ENCODE measurements at regions not wholly inside any gene's neighbourhood (a gene's known extent, or its start where the extent isn't known, plus 50 kb on each side); places are given as distances from the start of the nearest gene placed in this dataset.

DNA sequence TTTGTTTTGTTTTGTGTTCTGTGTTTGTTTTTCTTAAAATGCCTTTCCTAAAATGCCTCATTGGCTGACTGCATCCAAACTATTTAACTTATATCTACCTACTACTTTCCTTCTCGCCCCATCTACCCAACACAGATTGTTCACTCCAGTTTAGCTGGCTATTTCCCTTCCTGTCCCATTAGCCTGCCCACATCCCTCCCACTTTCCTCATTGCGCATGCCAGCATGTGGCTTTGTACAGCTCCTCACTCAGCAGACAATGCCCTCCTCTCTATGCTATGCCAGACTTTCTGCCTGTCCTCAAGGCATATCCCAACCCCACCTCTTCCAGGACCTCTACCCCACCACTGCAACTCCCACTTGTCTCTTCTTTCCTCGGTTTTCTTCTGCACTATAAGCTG is 94.7 kb upstream of the C1orf21 start:
- Histone ChIP-seq H2AFZ (no peak overlapping the region; the same call in 1 of the 2 replicates), H3F3A (ENCODE audit: insufficient read depth, low read depth) (no peaks in the 10 kb centered on the region), H3K27me3 (ENCODE audit: insufficient read depth, low read depth) (no peaks in the 10 kb centered on the region), H3K4me1 (replicated peaks; ENCODE audit: insufficient read depth) (no peaks in the 10 kb centered on the region), H3K9me3 (ENCODE audit: insufficient read depth, low read depth) (no peaks in the 10 kb centered on the region), H3K9me2 (ENCODE audit: insufficient read depth) (no peaks in the 10 kb centered on the region), H3K79me2 (ENCODE audit: low read depth) (no peaks in the 10 kb centered on the region), H3K4me2 (no peak overlapping the region), H4K20me1 (ENCODE audit: insufficient read depth) (no peaks in the 10 kb centered on the region), H3K4me3 (no peak overlapping the region), H3K36me3 (ENCODE audit: low read depth) (no peaks in the 10 kb centered on the region), H3K27ac (no peak overlapping the region)
- intact Hi-C loops (cut with micrococcal nuclease; ENCODE audit: unreplicated experiment): no loop called here
- BruUV-seq (replicated peaks): no TSS peak
- DNase-seq: no peak
- TF ChIP-seq EZH2 (IDR thresholded peaks at IDR 0.05; ENCODE audit: low read depth): no peak
- TF ChIP-seq, protein P1, sequence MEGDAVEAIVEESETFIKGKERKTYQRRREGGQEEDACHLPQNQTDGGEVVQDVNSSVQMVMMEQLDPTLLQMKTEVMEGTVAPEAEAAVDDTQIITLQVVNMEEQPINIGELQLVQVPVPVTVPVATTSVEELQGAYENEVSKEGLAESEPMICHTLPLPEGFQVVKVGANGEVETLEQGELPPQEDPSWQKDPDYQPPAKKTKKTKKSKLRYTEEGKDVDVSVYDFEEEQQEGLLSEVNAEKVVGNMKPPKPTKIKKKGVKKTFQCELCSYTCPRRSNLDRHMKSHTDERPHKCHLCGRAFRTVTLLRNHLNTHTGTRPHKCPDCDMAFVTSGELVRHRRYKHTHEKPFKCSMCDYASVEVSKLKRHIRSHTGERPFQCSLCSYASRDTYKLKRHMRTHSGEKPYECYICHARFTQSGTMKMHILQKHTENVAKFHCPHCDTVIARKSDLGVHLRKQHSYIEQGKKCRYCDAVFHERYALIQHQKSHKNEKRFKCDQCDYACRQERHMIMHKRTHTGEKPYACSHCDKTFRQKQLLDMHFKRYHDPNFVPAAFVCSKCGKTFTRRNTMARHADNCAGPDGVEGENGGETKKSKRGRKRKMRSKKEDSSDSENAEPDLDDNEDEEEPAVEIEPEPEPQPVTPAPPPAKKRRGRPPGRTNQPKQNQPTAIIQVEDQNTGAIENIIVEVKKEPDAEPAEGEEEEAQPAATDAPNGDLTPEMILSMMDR (conservative IDR thresholded peaks at IDR 0.05): no peak
- ChIA-PET CTCF (no interaction called here), POLR2A (ENCODE audit: unreplicated experiment) (no interaction called here)

DNA sequence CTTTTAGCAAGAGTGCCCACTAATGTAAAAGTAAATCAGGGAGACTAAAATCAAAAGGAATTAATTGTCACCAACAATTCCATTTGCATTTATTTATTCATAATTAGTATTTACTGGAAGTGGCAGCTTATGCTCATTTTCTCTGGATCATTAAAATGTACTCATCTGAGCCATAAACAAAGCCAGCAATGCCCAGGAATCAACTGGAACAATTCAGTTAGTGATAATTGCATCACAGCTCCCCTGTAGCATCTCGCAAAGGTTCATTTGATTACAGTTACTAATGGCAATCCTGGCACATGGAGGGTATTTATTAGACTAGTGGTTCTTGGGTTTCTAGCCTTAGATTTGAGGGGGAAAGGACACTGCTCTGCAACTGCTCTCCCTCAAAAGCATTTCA is 92.7 kb upstream of the C1orf21 start:
- intact Hi-C loops (cut with micrococcal nuclease; ENCODE audit: unreplicated experiment): no loop called here
- CTCF ChIA-PET: no interaction called here
- Histone ChIP-seq H3K9me2 (ENCODE audit: insufficient read depth) (no peaks in the 10 kb centered on the region), H4K20me1 (ENCODE audit: insufficient read depth) (no peaks in the 10 kb centered on the region), H3K9me3 (ENCODE audit: insufficient read depth, low read depth) (no peaks in the 10 kb centered on the region), H3K79me2 (ENCODE audit: low read depth) (no peaks in the 10 kb centered on the region), H3K4me1 (replicated peaks; ENCODE audit: insufficient read depth) (no peaks in the 10 kb centered on the region), H3K27me3 (ENCODE audit: insufficient read depth, low read depth) (no peaks in the 10 kb centered on the region), H3K4me3 (no peak overlapping the region), H3F3A (ENCODE audit: insufficient read depth, low read depth) (no peaks in the 10 kb centered on the region), H3K36me3 (ENCODE audit: low read depth) (no peaks in the 10 kb centered on the region), H3K4me2 (no peak overlapping the region), H2AFZ (no peak overlapping the region), H3K27ac (no peak overlapping the region)
- POLR2A ChIA-PET (ENCODE audit: unreplicated experiment): no interaction called here
- no peak for DNase-seq
- TF ChIP-seq EZH2 (IDR thresholded peaks at IDR 0.05; ENCODE audit: low read depth): no peak
- TF ChIP-seq, protein P1 (conservative IDR thresholded peaks at IDR 0.05): no peak
- BruUV-seq (replicated peaks): no TSS peak

DNA sequence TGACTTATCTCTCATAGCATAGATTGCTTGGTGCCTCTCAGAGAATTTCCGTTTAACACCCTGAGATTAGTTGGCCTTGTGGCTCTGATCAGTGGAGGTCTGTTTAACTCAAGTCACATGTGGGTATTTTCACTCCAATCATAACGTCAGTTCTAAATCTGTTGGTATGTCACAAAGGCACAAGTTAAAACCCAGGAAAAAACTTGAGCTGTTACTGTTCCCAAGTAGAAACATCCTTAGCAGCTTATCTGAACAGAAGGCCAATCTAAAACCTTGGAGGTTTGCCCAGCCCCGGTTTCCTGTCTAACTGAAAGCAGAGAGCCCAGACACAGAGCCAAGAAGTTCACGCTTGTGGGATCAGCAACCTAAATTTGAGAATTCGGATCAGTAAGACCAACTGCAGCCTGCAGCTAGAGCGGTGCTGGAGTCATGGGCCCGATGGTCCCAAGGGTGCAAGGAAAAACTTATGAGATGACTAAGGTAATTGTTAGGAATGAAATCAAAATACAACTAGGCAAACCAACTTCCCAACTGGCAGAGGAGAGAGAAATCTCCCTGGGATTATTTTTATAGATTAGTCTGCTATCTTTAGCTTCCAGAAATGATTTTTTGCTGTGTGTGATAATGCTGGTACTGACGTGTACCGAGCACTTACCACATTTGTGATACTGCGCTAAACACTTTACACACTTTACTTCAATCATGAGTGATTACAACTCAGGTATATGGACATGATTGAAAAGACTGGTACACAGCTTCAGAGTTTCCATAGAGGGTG is 90.2 kb upstream of the C1orf21 start:
- POLR2A ChIA-PET (ENCODE audit: unreplicated experiment): no interaction called here
- Histone ChIP-seq H3K9me2 (ENCODE audit: insufficient read depth) (no peaks in the 10 kb centered on the region), H3F3A (ENCODE audit: insufficient read depth, low read depth) (no peaks in the 10 kb centered on the region), H3K36me3 (ENCODE audit: low read depth) (no peaks in the 10 kb centered on the region), H3K4me2 (no peak overlapping the region), H2AFZ (no peak overlapping the region), H3K79me2 (ENCODE audit: low read depth) (no peaks in the 10 kb centered on the region), H3K4me1 (replicated peaks; ENCODE audit: insufficient read depth) (no peaks in the 10 kb centered on the region), H3K27ac (no peak overlapping the region), H4K20me1 (ENCODE audit: insufficient read depth) (no peaks in the 10 kb centered on the region), H3K27me3 (ENCODE audit: insufficient read depth, low read depth) (no peaks in the 10 kb centered on the region), H3K4me3 (no peak overlapping the region), H3K9me3 (ENCODE audit: insufficient read depth, low read depth) (no peaks in the 10 kb centered on the region)
- TF ChIP-seq, protein P1 (conservative IDR thresholded peaks at IDR 0.05): no peak
- TF ChIP-seq EZH2 (IDR thresholded peaks at IDR 0.05; ENCODE audit: low read depth): no peak
- DNase-seq: no peak
- CTCF ChIA-PET: no interaction called here
- no TSS peak for BruUV-seq (replicated peaks)
- intact Hi-C loops (cut with micrococcal nuclease; ENCODE audit: unreplicated experiment): no loop called here
